HT1080 (cell line): ENCODE measurements at regions not wholly inside any gene's neighbourhood (a gene's known extent, or its start where the extent isn't known, plus 50 kb on each side); places are given as distances from the start of the nearest gene placed in this dataset.
"Not testable (repeated sequence)": the region's sequence is repeated elsewhere in the genome, so short reads cannot be mapped to it uniquely, and the experiment has no call there.

Source experiments
- DNase-seq: peaks from one replicate; pipeline ENCODE4 v3.0.0-alpha.2; 2015; ENCODE audit warnings: low read depth

GRCh38 chr5:44543511-44543910, 154.3 kb upstream of the FGF10 start:
- DNase-seq: no peak

DNA sequence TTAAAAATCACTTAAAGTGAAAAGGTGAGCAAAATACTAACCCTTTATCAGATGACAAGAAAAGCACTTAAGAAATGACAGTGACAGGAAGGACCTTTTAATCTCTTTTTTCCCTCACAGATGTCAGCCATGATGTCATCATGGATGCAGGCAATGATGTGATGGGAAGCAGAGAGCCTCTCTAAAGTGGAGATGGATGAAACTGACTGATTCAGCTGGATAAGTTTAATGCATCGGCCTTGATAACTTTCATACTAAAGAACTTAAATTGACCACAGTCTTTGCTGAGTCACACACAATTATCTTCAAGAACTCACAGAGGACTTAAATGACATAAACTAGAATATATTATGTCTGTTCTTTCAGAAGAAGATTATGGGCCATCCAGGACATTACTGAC, 153.2 kb upstream of the FGF10 start:
- no peak for DNase-seq

DNA sequence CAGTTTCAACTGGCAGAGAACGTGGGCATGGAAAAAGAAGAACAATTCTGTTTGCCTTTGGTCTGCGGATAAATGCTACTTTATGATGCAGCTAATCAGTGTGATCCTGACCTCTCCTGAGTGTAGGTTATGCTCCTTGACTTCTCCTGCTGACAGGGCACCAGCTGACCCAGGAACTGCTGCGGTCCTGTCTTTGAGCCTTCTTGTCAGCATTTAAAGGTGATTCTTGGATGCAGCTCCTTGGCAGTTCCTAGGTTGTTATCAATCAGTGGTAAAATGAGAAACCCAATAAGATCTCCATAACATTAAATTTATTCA, 150.3 kb upstream of the FGF10 start:
- no peak for DNase-seq

GRCh38 chr5:44538797-44539601, 149.8 kb upstream of the FGF10 start:
- DNase-seq: no peak

GRCh38 chr5:44536650-44537260, 147.5 kb upstream of the FGF10 start:
- peak; percentile 21 for DNase-seq

GRCh38 chr5:44535621-44536020, 146.4 kb upstream of the FGF10 start:
- DNase-seq: no peak

GRCh38 chr5:44532981-44533380, 143.8 kb upstream of the FGF10 start:
- DNase-seq: no peak

GRCh38 chr5:44531756-44532155, 142.5 kb upstream of the FGF10 start:
- DNase-seq: not testable (repeated sequence)

DNA sequence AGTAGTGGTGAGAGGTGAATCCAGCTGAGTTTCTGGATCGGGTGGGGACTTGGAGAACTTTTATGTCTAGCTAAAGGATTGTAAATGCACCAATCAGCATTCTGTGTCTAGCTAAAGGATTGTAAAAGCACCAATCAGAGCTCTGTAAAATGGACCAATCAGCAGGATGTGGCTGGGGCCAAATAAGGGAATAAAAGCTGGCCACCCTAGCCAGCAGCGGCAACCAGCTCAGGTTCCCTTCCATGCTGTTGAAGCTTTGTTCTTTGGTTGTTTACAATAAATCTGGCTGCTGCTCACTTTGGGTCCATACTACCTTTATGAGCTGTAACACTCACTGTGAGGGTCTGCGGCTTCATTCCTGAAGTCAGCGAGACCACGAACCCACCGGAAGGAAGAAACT, 141.6 kb upstream of the FGF10 start:
- DNase-seq: not testable (repeated sequence)

DNA sequence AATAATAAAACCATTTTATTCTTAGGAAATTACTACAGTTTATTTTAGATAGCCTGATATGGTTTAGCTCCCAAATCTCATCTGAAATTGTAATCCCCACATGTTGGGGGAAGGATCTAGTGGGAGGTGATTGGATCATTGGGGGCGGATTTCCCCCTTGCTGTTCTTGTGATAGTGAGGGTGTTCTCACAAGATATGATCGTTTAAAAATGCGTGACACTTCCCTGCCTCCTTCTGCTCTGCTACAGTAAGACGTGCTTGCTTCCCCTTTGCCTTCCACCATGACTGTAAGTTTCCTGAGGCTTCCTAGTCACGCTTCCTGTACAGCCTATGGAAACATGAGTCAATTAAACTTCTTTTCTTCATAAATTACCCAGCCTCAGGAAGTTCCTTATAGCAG, 122.4 kb upstream of the FGF10 start:
- DNase-seq: peak; percentile 5

DNA sequence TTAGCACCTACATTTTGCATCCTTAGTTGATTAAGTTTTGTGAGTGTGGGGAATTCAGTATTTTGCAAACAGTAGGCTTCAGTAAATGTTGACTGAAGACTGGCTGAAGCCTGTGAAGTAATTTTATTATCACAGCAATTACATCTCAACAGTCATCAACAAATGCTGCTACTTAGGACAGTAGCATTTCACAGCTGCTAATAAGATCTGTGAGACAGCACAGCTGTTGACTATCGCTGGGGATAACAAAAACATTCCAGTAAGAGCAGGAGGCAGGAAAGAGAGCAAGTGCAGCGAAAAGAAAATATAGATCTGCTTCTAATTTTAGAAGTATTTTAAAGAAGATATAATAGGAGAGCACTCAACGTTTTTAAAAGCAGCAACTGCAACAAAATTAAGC, 117.3 kb upstream of the FGF10 start:
- DNase-seq: no peak

DNA sequence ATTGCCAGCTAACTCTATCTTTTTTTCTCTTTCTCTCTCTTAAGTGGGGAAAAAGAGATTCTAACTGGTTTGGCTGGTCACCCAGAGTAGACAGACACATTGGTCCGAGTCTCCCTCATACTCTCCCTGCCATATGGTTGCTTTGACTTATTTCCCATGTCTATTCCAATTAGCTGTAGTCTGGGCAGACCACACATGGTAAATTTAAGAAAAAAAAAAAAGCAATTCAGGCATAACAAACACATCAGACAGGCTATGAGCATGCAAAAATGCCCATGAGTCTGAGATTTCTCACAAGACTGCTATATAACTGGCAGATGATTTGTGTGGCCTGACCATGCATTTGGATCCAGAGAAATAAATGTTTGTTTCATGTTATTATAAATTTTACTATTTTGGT, 110.2 kb upstream of the FGF10 start:
- no peak for DNase-seq

- DNase-seq: no peak
These were observed 108.4 kb upstream of the FGF10 start for GRCh38 chr5:44497606-44498005.

- no peak for DNase-seq
These were observed 106.1 kb upstream of the FGF10 start for GRCh38 chr5:44495280-44495679.

DNA sequence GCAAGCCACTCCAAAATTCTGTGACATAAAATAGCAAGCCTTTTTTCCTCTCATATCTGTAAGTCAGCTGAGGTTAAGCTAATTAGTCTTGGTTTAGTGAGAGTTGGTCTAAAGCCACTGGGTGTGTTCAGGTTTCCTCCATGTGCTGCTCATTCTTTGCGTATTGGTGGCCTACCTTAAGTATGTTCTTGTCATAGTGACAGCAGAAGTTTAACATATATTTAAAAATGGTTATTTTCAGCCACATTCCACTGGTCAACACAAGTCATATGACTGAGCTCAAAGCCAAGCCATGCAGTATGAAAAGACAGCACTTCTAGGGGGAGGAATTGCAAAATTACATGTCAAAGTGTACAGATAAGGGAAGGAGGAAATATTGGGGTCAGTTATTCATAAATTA, 100.5 kb upstream of the FGF10 start:
- no peak for DNase-seq

DNA sequence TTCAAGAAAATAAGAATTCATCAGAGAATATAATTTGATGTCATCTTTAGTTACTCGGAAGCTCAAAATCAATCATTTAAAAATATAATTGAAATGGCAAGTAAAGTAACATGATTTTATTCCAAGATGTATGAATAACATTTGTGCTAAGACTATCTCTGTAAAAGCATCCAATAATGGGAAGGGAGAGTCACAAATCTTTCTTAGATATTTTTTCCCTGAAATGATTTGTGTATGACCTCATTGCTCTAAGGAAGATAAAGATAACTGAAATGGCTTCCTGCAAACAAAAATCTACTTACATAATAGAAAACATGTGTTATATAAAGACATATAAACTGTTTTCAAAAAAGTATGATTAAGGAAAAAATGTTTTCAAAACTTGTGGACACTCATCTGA, 97.4 kb upstream of the FGF10 start:
- no peak for DNase-seq

DNA sequence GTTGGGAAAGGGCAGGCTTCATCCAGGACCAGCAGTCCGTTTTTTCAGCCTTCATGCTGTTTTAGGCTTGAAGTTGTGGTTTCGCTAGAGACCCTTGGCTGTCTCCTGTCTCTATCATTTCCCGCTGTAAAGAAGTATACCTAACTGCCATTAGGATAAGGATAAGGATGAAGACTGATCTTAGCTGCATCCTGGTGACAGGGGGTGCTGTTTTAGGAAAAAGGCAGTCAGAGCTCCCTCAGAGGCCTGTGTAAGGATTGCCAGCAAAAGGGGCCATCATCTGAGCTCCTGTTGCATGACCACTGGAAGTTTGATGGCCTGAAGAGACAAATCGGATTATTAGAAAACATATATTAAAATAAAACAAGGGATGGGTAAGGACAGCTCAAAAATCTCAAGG, 64.8 kb upstream of the FGF10 start:
- no peak for DNase-seq

DNA sequence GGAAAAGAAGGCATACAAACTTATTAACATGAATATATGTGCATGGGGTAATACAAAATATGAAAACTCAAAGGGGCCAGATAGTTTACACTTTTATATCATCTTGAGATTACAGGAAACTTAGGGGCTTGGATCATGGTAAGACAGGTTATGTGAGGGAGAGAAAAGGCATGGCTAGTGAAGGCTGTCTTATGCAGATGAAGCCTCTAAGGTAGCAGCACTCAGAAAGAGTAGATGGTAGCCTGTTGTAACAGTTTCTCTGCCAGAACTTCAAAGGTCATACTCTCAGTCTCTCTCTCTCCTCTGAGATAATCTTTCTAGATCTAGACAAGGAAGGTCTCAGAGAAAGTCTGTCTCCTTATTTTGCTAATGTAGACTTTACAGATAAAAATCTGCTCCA, 57.2 kb upstream of the FGF10 start:
- no peak for DNase-seq

DNA sequence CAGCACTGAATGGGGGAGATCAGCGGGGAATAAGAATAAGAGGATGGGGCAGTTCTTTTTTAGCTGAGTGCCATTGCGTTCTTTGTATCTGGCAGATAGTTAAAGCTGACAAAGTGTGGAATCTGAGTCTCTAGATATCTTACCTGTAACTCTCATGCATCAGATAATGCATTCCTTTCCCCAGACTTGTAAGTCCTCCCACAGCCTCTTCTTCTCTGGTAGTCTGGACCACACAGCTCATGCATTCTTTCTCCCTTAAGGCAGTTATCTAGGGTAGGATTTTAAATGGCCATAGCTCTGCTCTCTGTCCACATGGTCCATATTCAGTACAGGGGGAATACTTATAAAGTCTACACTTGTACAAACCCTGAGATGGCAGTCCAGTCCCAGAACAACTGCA, 54.0 kb upstream of the FGF10 start:
- no peak for DNase-seq

GRCh38 chr5:44441460-44441859, 52.2 kb upstream of the FGF10 start:
- DNase-seq: no peak

- no peak for DNase-seq
These were observed 51.0 kb upstream of the FGF10 start for GRCh38 chr5:44440186-44440585.
